ENCODE measurements at regions not wholly inside any gene's neighbourhood (a gene's known extent, or its start where the extent isn't known, plus 50 kb on each side); places are given as distances from the start of the nearest gene placed in this dataset.

DNA sequence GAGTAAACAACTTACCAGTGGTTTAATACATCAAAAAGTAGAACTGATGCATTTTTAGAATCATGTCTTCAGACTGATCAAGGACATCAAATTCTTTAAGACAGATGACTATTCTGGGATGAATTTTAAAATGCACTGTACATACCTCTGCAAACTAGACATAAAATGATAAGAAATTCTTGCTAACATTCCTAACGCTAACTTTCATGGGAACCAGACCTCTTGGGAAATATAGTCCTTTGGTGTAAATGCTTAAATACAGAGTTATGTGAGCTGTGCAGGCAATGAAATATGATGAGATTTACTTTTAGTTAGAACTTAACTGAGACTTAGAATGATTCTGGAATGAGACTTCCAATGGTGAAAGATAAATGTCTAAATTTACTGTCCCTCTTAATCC, 562.0 kb downstream of the NR4A2 start:
- TF ChIP-seq POLR2AphosphoS5 (IDR thresholded peaks at IDR 0.05; ENCODE audit: low read depth): no peak
- TF ChIP-seq, protein P1, sequence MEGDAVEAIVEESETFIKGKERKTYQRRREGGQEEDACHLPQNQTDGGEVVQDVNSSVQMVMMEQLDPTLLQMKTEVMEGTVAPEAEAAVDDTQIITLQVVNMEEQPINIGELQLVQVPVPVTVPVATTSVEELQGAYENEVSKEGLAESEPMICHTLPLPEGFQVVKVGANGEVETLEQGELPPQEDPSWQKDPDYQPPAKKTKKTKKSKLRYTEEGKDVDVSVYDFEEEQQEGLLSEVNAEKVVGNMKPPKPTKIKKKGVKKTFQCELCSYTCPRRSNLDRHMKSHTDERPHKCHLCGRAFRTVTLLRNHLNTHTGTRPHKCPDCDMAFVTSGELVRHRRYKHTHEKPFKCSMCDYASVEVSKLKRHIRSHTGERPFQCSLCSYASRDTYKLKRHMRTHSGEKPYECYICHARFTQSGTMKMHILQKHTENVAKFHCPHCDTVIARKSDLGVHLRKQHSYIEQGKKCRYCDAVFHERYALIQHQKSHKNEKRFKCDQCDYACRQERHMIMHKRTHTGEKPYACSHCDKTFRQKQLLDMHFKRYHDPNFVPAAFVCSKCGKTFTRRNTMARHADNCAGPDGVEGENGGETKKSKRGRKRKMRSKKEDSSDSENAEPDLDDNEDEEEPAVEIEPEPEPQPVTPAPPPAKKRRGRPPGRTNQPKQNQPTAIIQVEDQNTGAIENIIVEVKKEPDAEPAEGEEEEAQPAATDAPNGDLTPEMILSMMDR (conservative IDR thresholded peaks at IDR 0.05; ENCODE audit: low read depth in 2 of 2): no peak
- TF ChIP-seq ZNF331 (CRISPR knock-in tag; IDR thresholded peaks at IDR 0.05; ENCODE audit: low read depth): no peak
- no peak for TF ChIP-seq EZH2 (IDR thresholded peaks at IDR 0.05; ENCODE audit: low read depth, unreplicated experiment)
- TF ChIP-seq, protein P2, sequence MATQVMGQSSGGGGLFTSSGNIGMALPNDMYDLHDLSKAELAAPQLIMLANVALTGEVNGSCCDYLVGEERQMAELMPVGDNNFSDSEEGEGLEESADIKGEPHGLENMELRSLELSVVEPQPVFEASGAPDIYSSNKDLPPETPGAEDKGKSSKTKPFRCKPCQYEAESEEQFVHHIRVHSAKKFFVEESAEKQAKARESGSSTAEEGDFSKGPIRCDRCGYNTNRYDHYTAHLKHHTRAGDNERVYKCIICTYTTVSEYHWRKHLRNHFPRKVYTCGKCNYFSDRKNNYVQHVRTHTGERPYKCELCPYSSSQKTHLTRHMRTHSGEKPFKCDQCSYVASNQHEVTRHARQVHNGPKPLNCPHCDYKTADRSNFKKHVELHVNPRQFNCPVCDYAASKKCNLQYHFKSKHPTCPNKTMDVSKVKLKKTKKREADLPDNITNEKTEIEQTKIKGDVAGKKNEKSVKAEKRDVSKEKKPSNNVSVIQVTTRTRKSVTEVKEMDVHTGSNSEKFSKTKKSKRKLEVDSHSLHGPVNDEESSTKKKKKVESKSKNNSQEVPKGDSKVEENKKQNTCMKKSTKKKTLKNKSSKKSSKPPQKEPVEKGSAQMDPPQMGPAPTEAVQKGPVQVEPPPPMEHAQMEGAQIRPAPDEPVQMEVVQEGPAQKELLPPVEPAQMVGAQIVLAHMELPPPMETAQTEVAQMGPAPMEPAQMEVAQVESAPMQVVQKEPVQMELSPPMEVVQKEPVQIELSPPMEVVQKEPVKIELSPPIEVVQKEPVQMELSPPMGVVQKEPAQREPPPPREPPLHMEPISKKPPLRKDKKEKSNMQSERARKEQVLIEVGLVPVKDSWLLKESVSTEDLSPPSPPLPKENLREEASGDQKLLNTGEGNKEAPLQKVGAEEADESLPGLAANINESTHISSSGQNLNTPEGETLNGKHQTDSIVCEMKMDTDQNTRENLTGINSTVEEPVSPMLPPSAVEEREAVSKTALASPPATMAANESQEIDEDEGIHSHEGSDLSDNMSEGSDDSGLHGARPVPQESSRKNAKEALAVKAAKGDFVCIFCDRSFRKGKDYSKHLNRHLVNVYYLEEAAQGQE (IDR thresholded peaks at IDR 0.05; ENCODE audit: unreplicated experiment): no peak
- TF ChIP-seq EZH2phosphoT487 (IDR thresholded peaks at IDR 0.05; ENCODE audit: unreplicated experiment): no peak
- TF ChIP-seq, protein P3, sequence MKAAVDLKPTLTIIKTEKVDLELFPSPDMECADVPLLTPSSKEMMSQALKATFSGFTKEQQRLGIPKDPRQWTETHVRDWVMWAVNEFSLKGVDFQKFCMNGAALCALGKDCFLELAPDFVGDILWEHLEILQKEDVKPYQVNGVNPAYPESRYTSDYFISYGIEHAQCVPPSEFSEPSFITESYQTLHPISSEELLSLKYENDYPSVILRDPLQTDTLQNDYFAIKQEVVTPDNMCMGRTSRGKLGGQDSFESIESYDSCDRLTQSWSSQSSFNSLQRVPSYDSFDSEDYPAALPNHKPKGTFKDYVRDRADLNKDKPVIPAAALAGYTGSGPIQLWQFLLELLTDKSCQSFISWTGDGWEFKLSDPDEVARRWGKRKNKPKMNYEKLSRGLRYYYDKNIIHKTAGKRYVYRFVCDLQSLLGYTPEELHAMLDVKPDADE (IDR thresholded peaks at IDR 0.05): no peak
- no peak for TF ChIP-seq CREB1 (CRISPR knock-in tag; IDR thresholded peaks at IDR 0.05; ENCODE audit: low read depth)
- TF ChIP-seq JUNB (IDR thresholded peaks at IDR 0.05; ENCODE audit: unreplicated experiment): no peak
- no peak for TF ChIP-seq ZNF114 (CRISPR knock-in tag; IDR thresholded peaks at IDR 0.05)
- no peak for TF ChIP-seq NANOG (IDR thresholded peaks at IDR 0.05; ENCODE audit: borderline replicate concordance)
- TF ChIP-seq STAT1 (IDR thresholded peaks at IDR 0.05; ENCODE audit: unreplicated experiment): no peak

Data from GM23338 (cell line).